Endodermal cell (in vitro differentiated cells): ENCODE measurements at regions not wholly inside any gene's neighbourhood (a gene's known extent, or its start where the extent isn't known, plus 50 kb on each side); places are given as distances from the start of the nearest gene placed in this dataset.

Source experiments
- DNase-seq: peaks from one replicate; pipeline ENCODE4 v3.0.0-alpha.2; 2017
- H3K27ac ChIP-seq: 2 replicates; pipeline ENCODE4 v1.5.1; 2013; ENCODE audit warnings: mild to moderate bottlenecking, low read depth, low read length, moderate library complexity
- H3K27me3 ChIP-seq: 2 replicates; pipeline ENCODE4 v1.6.1; 2013; ENCODE audit warnings: mild to moderate bottlenecking, low read length, moderate library complexity; ENCODE audit not compliant: insufficient read depth, control insufficient read depth, poor library complexity, severe bottlenecking
- H3K36me3 ChIP-seq: 2 replicates; pipeline ENCODE4 v1.7.0; 2013; ENCODE audit warnings: mild to moderate bottlenecking, low read length, moderate library complexity; ENCODE audit not compliant: control insufficient read depth, insufficient read depth
- H3K4me1 ChIP-seq: one replicate; pipeline ENCODE4 v1.7.0; 2013; ENCODE audit warnings: low read length; ENCODE audit not compliant: control insufficient read depth, insufficient read depth
- H3K4me3 ChIP-seq: 2 replicates; pipeline ENCODE4 v1.5.1; 2013; ENCODE audit warnings: mild to moderate bottlenecking, low read length, moderate library complexity
- H3K9ac ChIP-seq: 2 replicates; pipeline ENCODE4 v1.6.1; 2013; ENCODE audit warnings: mild to moderate bottlenecking, low read length, moderate library complexity; ENCODE audit not compliant: poor library complexity, severe bottlenecking; ENCODE audit errors: extremely low read depth
- H3K9me3 ChIP-seq: 2 replicates; pipeline ENCODE4 v1.6.1; 2013; ENCODE audit warnings: mild to moderate bottlenecking, low read length, moderate library complexity; ENCODE audit not compliant: control insufficient read depth
- H3K27ac Mint-ChIP-seq: 2 replicates; pipeline ENCODE4 v1.8.0; 2020; ENCODE audit warnings: mixed read lengths
- H3K27me3 Mint-ChIP-seq: 2 replicates; pipeline ENCODE4 v1.8.0; 2021; ENCODE audit warnings: mild to moderate bottlenecking, mixed read lengths; ENCODE audit not compliant: insufficient read depth
- H3K36me3 Mint-ChIP-seq: 2 replicates; pipeline ENCODE4 v1.8.0; 2020; ENCODE audit warnings: low read depth, mixed read lengths
- H3K4me1 Mint-ChIP-seq: 2 replicates; pipeline ENCODE4 v1.8.0; 2020; ENCODE audit warnings: mixed read lengths
- H3K4me3 Mint-ChIP-seq: 2 replicates; pipeline ENCODE4 v1.8.0; 2020; ENCODE audit warnings: mild to moderate bottlenecking, moderate library complexity, mixed read lengths
- H3K9me3 Mint-ChIP-seq: 2 replicates; pipeline ENCODE4 v1.8.0; 2020; ENCODE audit warnings: mild to moderate bottlenecking, mixed read lengths
- WGBS, 2 experiments: methylation state at CpG; one replicate each; pipeline versions ENCODE4 v1.1.5 to v1.1.7; 2013; ENCODE audit warnings: missing lambda C conversion rate in 2 of 2, mixed read lengths in 1 of 2; ENCODE audit not compliant: insufficient coverage in 1 of 2, insufficient read length in 1 of 2; 5-methylcytosine and 5-hydroxymethylcytosine counted together
- TF ChIP-seq, protein P1 (sequence below): fragments of 200-600 bp; sonication (generic); conservative IDR thresholded peaks from 2 replicates; pipeline ENCODE4 v1.5.0; 2021; ENCODE audit warnings: antibody characterized with exemption, mild to moderate bottlenecking

DNA sequence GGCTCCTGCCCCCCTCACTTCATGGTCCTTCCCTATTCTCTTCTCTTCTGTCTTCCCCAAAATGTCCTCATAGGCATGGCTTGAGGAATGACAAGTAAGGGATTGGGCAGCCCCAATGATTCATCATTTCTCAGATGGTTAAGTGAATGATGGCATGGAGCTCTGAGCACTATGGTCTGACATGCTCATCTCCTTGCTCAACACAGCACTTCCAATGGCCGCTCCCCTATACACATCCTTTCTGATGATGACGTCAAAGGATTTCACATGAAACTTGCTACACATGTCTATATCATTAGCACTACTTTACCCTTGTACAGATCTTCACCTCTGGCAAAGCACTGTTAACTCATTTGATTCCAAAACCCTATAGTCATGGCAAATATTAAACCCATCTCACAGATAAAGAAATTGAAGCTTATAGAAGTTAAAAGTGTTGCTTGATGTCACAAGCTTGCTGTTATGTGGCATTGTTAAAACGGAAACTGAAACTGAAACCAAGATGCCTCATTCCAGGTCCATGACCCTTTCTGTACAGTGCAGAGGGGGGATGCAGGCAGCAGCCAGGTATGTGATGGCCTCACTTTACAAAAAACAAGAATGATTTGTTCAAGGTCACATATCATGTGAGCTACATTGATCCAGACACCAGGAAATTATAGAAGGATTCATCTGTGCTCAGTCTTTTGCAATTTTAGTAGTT is 90.0 kb upstream of the PLXNA4 start:
- DNase-seq, result no peak
- H3K4me1 Mint-ChIP-seq, result peaks cover 2% of the 10 kb centered on the region
- no peaks in the 10 kb centered on the region for H3K4me1 ChIP-seq
- H3K4me3 Mint-ChIP-seq, result no peak overlapping the region
- no peaks in the 10 kb centered on the region for H3K36me3 ChIP-seq
- H3K9me3 Mint-ChIP-seq, result no peaks in the 10 kb centered on the region
- peaks cover 2% of the 10 kb centered on the region for H3K27me3 Mint-ChIP-seq
- H3K9ac ChIP-seq, result no peak overlapping the region
- H3K27ac ChIP-seq, result no peak overlapping the region
- H3K27ac Mint-ChIP-seq, result no peak overlapping the region
- TF ChIP-seq, protein P1, sequence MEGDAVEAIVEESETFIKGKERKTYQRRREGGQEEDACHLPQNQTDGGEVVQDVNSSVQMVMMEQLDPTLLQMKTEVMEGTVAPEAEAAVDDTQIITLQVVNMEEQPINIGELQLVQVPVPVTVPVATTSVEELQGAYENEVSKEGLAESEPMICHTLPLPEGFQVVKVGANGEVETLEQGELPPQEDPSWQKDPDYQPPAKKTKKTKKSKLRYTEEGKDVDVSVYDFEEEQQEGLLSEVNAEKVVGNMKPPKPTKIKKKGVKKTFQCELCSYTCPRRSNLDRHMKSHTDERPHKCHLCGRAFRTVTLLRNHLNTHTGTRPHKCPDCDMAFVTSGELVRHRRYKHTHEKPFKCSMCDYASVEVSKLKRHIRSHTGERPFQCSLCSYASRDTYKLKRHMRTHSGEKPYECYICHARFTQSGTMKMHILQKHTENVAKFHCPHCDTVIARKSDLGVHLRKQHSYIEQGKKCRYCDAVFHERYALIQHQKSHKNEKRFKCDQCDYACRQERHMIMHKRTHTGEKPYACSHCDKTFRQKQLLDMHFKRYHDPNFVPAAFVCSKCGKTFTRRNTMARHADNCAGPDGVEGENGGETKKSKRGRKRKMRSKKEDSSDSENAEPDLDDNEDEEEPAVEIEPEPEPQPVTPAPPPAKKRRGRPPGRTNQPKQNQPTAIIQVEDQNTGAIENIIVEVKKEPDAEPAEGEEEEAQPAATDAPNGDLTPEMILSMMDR, result no peak
- H3K4me3 ChIP-seq, result no peak overlapping the region
- WGBS, 2 experiments, result 68 to 93% methylated on average over 2 to 3 of the region's 3 CpGs
- H3K27me3 ChIP-seq, result no peaks in the 10 kb centered on the region
- H3K36me3 Mint-ChIP-seq, result no peaks in the 10 kb centered on the region
- H3K9me3 ChIP-seq, result no peaks in the 10 kb centered on the region

DNA sequence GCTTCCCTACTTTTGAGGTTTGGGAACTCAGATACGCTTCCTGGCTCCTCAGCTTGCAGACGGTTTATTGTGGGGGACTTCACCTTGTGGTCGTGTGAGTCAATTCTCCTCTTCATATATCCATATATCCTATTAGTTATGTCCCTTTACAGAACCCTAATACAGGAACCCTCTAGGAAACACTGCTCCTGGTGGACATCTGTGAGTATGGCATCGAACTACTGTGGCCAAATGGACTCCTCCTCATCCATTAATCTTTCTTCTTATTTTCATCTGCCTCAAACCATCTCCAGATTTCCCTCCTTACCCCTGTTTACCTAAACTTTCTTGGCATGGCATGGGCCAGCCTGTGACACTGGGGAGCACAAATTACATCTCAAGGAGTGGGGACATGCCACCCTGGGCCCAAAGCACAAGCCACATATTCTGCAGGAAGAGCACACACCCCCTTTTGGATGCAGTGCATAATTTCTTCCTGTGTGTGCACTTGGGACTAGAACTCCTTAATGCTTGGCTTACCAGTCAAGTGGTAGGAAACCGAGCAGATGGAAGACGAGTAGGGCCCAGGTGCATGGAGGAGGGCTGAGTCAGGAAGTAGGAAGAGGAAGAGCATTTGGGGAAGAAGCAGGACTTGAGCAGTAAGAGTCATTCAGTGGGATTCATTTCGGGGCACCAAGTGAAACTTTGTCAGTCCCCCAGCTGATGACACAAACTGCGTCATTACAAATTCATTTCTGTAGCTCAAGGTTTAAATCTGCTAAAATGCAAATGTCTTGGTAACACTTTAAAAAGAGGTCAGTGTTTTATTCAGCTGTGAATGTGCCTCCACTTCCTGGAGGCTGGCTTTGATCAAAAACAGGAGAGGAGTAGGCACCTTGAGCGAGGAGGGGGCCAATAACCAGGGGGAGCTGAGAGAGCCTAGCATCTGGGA is 80.8 kb upstream of the PLXNA4 start:
- DNase-seq, result peak; percentile 71
- Histone ChIP-seq H3K9me3 (no peaks in the 10 kb centered on the region), H3K4me3 (no peak overlapping the region), H3K27me3 (no peaks in the 10 kb centered on the region), H3K9ac (no peak overlapping the region), H3K36me3 (no peaks in the 10 kb centered on the region), H3K4me1 (no peaks in the 10 kb centered on the region), H3K27ac (no peak overlapping the region)
- Mint-ChIP-seq H3K27ac (no peak overlapping the region), H3K36me3 (no peaks in the 10 kb centered on the region), H3K27me3 (no peaks in the 10 kb centered on the region), H3K4me1 (peaks cover 13% of the 10 kb centered on the region), H3K4me3 (no peak overlapping the region), H3K9me3 (no peaks in the 10 kb centered on the region)
- WGBS, 2 experiments, result 88% methylated on average over 7 to 9 of the region's 9 CpGs
- TF ChIP-seq, protein P1, result peak; percentile 81

DNA sequence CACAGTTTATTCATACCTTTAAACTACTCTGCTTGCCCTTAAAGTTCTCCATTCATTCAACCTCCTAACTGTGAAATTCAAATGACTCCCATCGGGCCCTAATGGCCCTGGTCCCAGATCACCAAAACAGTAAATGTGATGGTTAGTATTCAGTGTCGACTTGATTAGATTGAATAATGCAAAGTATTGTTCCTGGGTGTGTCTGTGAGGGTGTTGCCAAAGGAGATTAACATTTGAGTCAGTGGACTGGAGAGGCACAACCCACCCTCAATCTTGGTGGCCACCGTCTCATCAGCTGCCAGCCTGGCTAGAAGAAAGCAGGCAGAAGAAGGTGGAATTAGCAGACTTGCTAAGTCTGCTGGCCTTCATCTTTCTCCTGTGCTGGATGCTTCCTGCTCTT is 80.1 kb upstream of the PLXNA4 start:
- Histone ChIP-seq H3K36me3 (no peaks in the 10 kb centered on the region), H3K4me1 (no peaks in the 10 kb centered on the region), H3K27ac (no peak overlapping the region), H3K4me3 (no peak overlapping the region), H3K9me3 (no peaks in the 10 kb centered on the region), H3K27me3 (no peaks in the 10 kb centered on the region), H3K9ac (no peak overlapping the region)
- TF ChIP-seq, protein P1, result no peak
- Mint-ChIP-seq H3K4me1 (peaks cover 13% of the 10 kb centered on the region), H3K36me3 (no peaks in the 10 kb centered on the region), H3K27ac (no peak overlapping the region), H3K9me3 (no peaks in the 10 kb centered on the region), H3K4me3 (no peak overlapping the region), H3K27me3 (no peaks in the 10 kb centered on the region)
- WGBS, 2 experiments, result 88 to 93% methylated on average over 3 of the region's 3 CpGs
- DNase-seq, result no peak
